Astrocyte (in vitro differentiated cells and primary cell): ENCODE measurements at regions not wholly inside any gene's neighbourhood (a gene's known extent, or its start where the extent isn't known, plus 50 kb on each side); places are given as distances from the start of the nearest gene placed in this dataset.
"Not testable (repeated sequence)": the region's sequence is repeated elsewhere in the genome, so short reads cannot be mapped to it uniquely, and the experiment has no call there.

Experiments used
- DNase-seq: peaks from one replicate; pipeline ENCODE4 v3.0.0-alpha.2; 2010; ENCODE audit warnings: low read depth
- FAIRE-seq: peaks from 2 replicates; lab custom pipeline; 2011; peaks lifted over from hg19 to GRCh38; lab: Jason Lieb, UNC
- H2AFZ ChIP-seq: 2 replicates; pipeline ENCODE4 v1.6.0; 2012; ENCODE audit warnings: low read depth, low read length, inconsistent platforms
- H3K27ac ChIP-seq: 2 replicates; pipeline ENCODE4 v1.5.1; 2011; ENCODE audit warnings: low read depth, low read length, inconsistent platforms
- H3K27me3 ChIP-seq: 2 replicates; pipeline ENCODE4 v1.6.0; 2011; ENCODE audit warnings: low read length, inconsistent platforms; ENCODE audit not compliant: insufficient read depth
- H3K36me3 ChIP-seq: 2 replicates; pipeline ENCODE4 v1.5.1; 2011; ENCODE audit warnings: low read length, inconsistent platforms; ENCODE audit not compliant: insufficient read depth
- H3K4me1 ChIP-seq: 2 replicates; pipeline ENCODE4 v1.5.1; 2011; ENCODE audit warnings: low read length, inconsistent platforms; ENCODE audit not compliant: insufficient read depth
- H3K4me2 ChIP-seq: 2 replicates; pipeline ENCODE4 v1.6.0; 2012; ENCODE audit warnings: low read length, inconsistent platforms
- H3K4me3 ChIP-seq: 2 replicates; pipeline ENCODE4 v1.5.1; 2011; ENCODE audit warnings: low read depth, mild to moderate bottlenecking, low read length, inconsistent platforms; ENCODE audit not compliant: insufficient read depth
- H3K79me2 ChIP-seq: 2 replicates; pipeline ENCODE4 v1.6.0; 2012; ENCODE audit warnings: mild to moderate bottlenecking, low read length, inconsistent platforms; ENCODE audit not compliant: insufficient read depth
- H3K9ac ChIP-seq: 2 replicates; pipeline ENCODE4 v1.6.0; 2012; ENCODE audit warnings: mild to moderate bottlenecking, low read length, inconsistent platforms
- H3K9me3 ChIP-seq: 2 replicates; pipeline ENCODE4 v1.5.1; 2012; ENCODE audit warnings: low read depth, mild to moderate bottlenecking, low read length, inconsistent platforms; ENCODE audit not compliant: insufficient read depth
- H4K20me1 ChIP-seq: 2 replicates; pipeline ENCODE4 v1.6.0; 2012; ENCODE audit warnings: low read length, inconsistent platforms; ENCODE audit not compliant: insufficient read depth
- H3K27ac Mint-ChIP-seq: one replicate; pipeline ENCODE4 v1.8.0; 2021; ENCODE audit warnings: mild to moderate bottlenecking, mixed read lengths; ENCODE audit not compliant: unreplicated experiment
- H3K27me3 Mint-ChIP-seq: one replicate; pipeline ENCODE4 v1.8.0; 2021; ENCODE audit warnings: low read depth, mixed read lengths; ENCODE audit not compliant: unreplicated experiment
- H3K36me3 Mint-ChIP-seq: one replicate; pipeline ENCODE4 v1.8.0; 2021; ENCODE audit warnings: low read depth, mixed read lengths; ENCODE audit not compliant: unreplicated experiment
- H3K4me1 Mint-ChIP-seq: one replicate; pipeline ENCODE4 v1.8.0; 2021; ENCODE audit warnings: low read depth, mixed read lengths; ENCODE audit not compliant: unreplicated experiment
- H3K4me3 Mint-ChIP-seq: one replicate; pipeline ENCODE4 v1.8.0; 2021; ENCODE audit warnings: mild to moderate bottlenecking, moderate library complexity, mixed read lengths; ENCODE audit not compliant: unreplicated experiment
- H3K9me3 Mint-ChIP-seq: one replicate; pipeline ENCODE4 v1.8.0; 2021; ENCODE audit warnings: mild to moderate bottlenecking, mixed read lengths; ENCODE audit not compliant: unreplicated experiment
- EZH2 ChIP-seq: IDR thresholded peaks from 2 replicates; pipeline ENCODE4 v1.6.1; 2012; ENCODE audit warnings: mild to moderate bottlenecking, low read length, inconsistent platforms; ENCODE audit not compliant: insufficient read depth
- TF ChIP-seq, protein P1 (sequence below): IDR thresholded peaks from 2 replicates; pipeline ENCODE4 v1.5.1; 2011; ENCODE audit warnings: low read depth, mild to moderate bottlenecking, inconsistent platforms, low read length, moderate library complexity; ENCODE audit not compliant: insufficient read depth

DNA sequence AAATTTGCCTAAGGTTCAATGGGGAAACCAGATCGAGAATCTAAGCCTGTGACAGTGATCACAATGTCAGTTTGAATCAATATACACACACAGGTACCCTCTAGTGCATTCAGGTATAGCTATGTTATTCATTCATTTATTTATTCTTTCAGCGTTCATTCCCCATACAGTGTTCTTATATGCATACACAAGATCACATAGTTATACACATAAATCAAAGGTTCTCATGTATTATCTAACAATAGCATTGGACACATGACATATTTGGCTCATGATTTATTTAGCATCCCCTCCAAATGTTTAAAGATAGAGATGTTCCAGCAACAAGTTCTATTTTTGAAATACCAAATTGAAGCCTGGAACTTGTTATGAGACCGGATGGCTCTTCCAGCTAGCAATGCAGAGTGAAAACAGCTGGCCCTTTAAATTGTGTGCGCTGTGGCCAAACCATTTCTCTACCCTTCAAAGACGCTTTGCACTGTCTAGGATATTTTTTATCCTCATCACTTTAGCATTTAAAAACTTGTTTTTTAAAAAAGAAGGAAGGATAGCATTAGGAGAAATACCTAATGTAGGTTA is 131.0 kb downstream of the ATXN3L start:
- Mint-ChIP-seq H3K9me3 (peaks cover 2% of the 10 kb centered on the region), H3K4me1 (peaks cover under 1% of the 10 kb centered on the region), H3K27me3 (no peaks in the 10 kb centered on the region), H3K4me3 (no peak overlapping the region), H3K36me3 (no peaks in the 10 kb centered on the region), H3K27ac (no peak overlapping the region)
- H3K4me1 ChIP-seq, result no peaks in the 10 kb centered on the region
- no peak overlapping the region for H2AFZ ChIP-seq
- H3K9me3 ChIP-seq, result no peaks in the 10 kb centered on the region
- no peaks in the 10 kb centered on the region for H4K20me1 ChIP-seq
- H3K27ac ChIP-seq, result no peak overlapping the region
- no peaks in the 10 kb centered on the region for H3K36me3 ChIP-seq
- H3K4me2 ChIP-seq, result no peak overlapping the region
- FAIRE-seq (no peak), DNase-seq (no peak)
- no peak overlapping the region for H3K9ac ChIP-seq
- no peaks in the 10 kb centered on the region for H3K79me2 ChIP-seq
- H3K27me3 ChIP-seq, result no peaks in the 10 kb centered on the region
- no peak overlapping the region for H3K4me3 ChIP-seq
- TF ChIP-seq EZH2, result no peak
- TF ChIP-seq, protein P1, sequence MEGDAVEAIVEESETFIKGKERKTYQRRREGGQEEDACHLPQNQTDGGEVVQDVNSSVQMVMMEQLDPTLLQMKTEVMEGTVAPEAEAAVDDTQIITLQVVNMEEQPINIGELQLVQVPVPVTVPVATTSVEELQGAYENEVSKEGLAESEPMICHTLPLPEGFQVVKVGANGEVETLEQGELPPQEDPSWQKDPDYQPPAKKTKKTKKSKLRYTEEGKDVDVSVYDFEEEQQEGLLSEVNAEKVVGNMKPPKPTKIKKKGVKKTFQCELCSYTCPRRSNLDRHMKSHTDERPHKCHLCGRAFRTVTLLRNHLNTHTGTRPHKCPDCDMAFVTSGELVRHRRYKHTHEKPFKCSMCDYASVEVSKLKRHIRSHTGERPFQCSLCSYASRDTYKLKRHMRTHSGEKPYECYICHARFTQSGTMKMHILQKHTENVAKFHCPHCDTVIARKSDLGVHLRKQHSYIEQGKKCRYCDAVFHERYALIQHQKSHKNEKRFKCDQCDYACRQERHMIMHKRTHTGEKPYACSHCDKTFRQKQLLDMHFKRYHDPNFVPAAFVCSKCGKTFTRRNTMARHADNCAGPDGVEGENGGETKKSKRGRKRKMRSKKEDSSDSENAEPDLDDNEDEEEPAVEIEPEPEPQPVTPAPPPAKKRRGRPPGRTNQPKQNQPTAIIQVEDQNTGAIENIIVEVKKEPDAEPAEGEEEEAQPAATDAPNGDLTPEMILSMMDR, result no peak

DNA sequence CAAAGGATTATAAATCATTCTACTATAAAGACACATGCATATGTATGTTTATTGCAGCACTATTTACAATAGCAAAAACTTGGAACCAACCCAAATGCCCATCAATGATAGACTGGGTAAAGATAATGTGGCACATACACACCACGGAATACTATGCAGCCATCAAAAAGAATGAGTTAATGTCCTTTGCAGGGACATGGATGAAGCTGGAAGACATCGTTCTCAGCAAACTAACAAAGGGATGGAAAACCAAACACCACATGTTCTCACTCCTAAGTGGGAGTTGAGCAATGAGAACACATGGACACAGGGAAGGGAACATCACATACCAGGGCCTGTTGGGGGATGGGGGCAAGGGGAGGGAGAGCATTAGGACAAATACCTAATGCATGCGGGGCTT is 133.2 kb downstream of the ATXN3L start:
- H2AFZ ChIP-seq, H3K27ac Mint-ChIP-seq, FAIRE-seq, H4K20me1 ChIP-seq, DNase-seq, H3K36me3 Mint-ChIP-seq, H3K4me1 Mint-ChIP-seq, H3K79me2 ChIP-seq, H3K4me1 ChIP-seq, H3K4me2 ChIP-seq, H3K27ac ChIP-seq, H3K9ac ChIP-seq, H3K36me3 ChIP-seq, H3K27me3 Mint-ChIP-seq, H3K9me3 ChIP-seq, H3K27me3 ChIP-seq, H3K4me3 Mint-ChIP-seq, H3K4me3 ChIP-seq, H3K9me3 Mint-ChIP-seq: not testable (repeated sequence)

DNA sequence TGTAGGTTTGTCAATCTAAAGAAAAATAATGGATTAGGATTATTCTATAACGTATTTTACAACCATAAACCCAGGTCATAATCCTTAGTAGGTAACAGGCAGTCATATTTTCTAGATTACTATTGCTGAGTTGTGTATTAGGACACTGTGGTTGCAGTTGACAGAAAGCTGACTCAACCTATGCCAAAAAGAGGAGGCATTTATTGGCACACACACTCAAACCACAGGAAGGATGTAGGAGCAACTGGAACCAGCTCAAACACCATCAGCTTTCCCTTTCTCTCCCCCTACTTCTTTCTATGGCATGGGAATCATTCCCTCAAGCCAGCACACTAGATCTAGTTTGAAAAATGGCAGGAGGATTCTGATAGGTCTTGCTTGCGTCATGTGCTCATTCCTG is 136.4 kb upstream of the FAM9C start:
- TF ChIP-seq, protein P1, result no peak
- no peak for TF ChIP-seq EZH2
- Mint-ChIP-seq H3K9me3 (peaks cover 7% of the 10 kb centered on the region), H3K4me3 (no peak overlapping the region), H3K36me3 (no peaks in the 10 kb centered on the region), H3K27me3 (no peaks in the 10 kb centered on the region), H3K4me1 (peaks cover 2% of the 10 kb centered on the region), H3K27ac (no peak overlapping the region)
- Histone ChIP-seq H3K27me3 (no peaks in the 10 kb centered on the region), H3K4me1 (no peaks in the 10 kb centered on the region), H3K4me3 (no peak overlapping the region), H3K79me2 (no peaks in the 10 kb centered on the region), H3K4me2 (no peak overlapping the region), H2AFZ (no peak overlapping the region), H3K9ac (no peak overlapping the region), H3K9me3 (no peaks in the 10 kb centered on the region), H4K20me1 (no peaks in the 10 kb centered on the region), H3K36me3 (no peaks in the 10 kb centered on the region), H3K27ac (no peak overlapping the region)
- FAIRE-seq (peak; percentile 98), DNase-seq (peak; percentile 70)
